GM23338 (cell line): ENCODE measurements at regions not wholly inside any gene's neighbourhood (a gene's known extent, or its start where the extent isn't known, plus 50 kb on each side); places are given as distances from the start of the nearest gene placed in this dataset.

Source experiments
- ATAC-seq: fragments of 200-7000 bp; cut with Tn5 transposase; 3 replicates; pipeline ENCODE4 v1.9.1; 2020
- DNase-seq: peaks from one replicate; pipeline ENCODE4 v3.0.0-alpha.2; 2015; ENCODE audit warnings: low spot score
- H2AFZ ChIP-seq: fragments of 200-600 bp; sonication (generic); 2 replicates; pipeline ENCODE4 v1.8.0; 2016; ENCODE audit warnings: antibody characterized with exemption, mild to moderate bottlenecking, moderate library complexity
- H3F3A ChIP-seq: fragments of 200-600 bp; sonication (generic); replicated peaks from 2 replicates; pipeline ENCODE4 v1.8.0; 2017; ENCODE audit warnings: antibody characterized with exemption, mixed run types, low read depth
- H3K27ac ChIP-seq: fragments of 200-600 bp; sonication (generic); 2 replicates; pipeline ENCODE4 v1.6.1; 2016; ENCODE audit warnings: low read depth
- H3K27me3 ChIP-seq: fragments of 200-600 bp; sonication (generic); 2 replicates; pipeline ENCODE4 v1.8.0; 2016; ENCODE audit warnings: mild to moderate bottlenecking, mixed run types, moderate library complexity; ENCODE audit not compliant: insufficient read depth
- H3K36me3 ChIP-seq: fragments of 200-600 bp; sonication (generic); 2 replicates; pipeline ENCODE4 v1.8.0; 2016; ENCODE audit warnings: mild to moderate bottlenecking; ENCODE audit not compliant: insufficient read depth
- H3K4me1 ChIP-seq: fragments of 200-600 bp; sonication (generic); 2 replicates; pipeline ENCODE4 v1.8.0; 2016; ENCODE audit warnings: mild to moderate bottlenecking, moderate library complexity; ENCODE audit not compliant: insufficient read depth
- H3K4me2 ChIP-seq: fragments of 200-600 bp; sonication (generic); 2 replicates; pipeline ENCODE4 v1.7.1; 2017; ENCODE audit warnings: mixed run types
- H3K4me3 ChIP-seq: fragments of 200-600 bp; sonication (generic); 2 replicates; pipeline ENCODE4 v1.6.1; 2016; ENCODE audit warnings: mixed run types
- H3K79me2 ChIP-seq: fragments of 200-600 bp; sonication (generic); replicated peaks from 2 replicates; pipeline ENCODE4 v1.8.0; 2017; ENCODE audit warnings: mild to moderate bottlenecking; ENCODE audit not compliant: insufficient read depth
- H3K9me2 ChIP-seq: fragments of 200-600 bp; sonication (generic); 2 replicates; pipeline ENCODE4 v1.8.0; 2017; ENCODE audit not compliant: insufficient read depth
- H4K20me1 ChIP-seq: fragments of 200-600 bp; sonication (generic); replicated peaks from 2 replicates; pipeline ENCODE4 v1.8.0; 2017; ENCODE audit warnings: mild to moderate bottlenecking; ENCODE audit not compliant: insufficient read depth
- H3K27ac Mint-ChIP-seq: 2 replicates; pipeline ENCODE4 v1.8.0; 2020; ENCODE audit warnings: inconsistent platforms, mild to moderate bottlenecking, moderate library complexity, mixed read lengths
- H3K27me3 Mint-ChIP-seq: 3 replicates; pipeline ENCODE4 v1.8.0; 2022; ENCODE audit warnings: low read depth, mild to moderate bottlenecking, moderate library complexity, mixed read lengths, inconsistent platforms; ENCODE audit not compliant: insufficient read depth, poor library complexity
- H3K36me3 Mint-ChIP-seq: 3 replicates; pipeline ENCODE4 v1.8.0; 2021; ENCODE audit warnings: low read depth, mild to moderate bottlenecking, inconsistent platforms, moderate library complexity, mixed read lengths
- H3K4me1 Mint-ChIP-seq: 3 replicates; pipeline ENCODE4 v1.8.0; 2020; ENCODE audit warnings: mild to moderate bottlenecking, inconsistent platforms, mixed read lengths
- H3K4me3 Mint-ChIP-seq: 3 replicates; pipeline ENCODE4 v1.8.0; 2021; ENCODE audit warnings: moderate library complexity, mild to moderate bottlenecking, inconsistent platforms, mixed read lengths
- H3K9me3 Mint-ChIP-seq: 3 replicates; pipeline ENCODE4 v1.8.0; 2020; ENCODE audit warnings: moderate library complexity, mild to moderate bottlenecking, inconsistent platforms, mixed read lengths
- EZH2 ChIP-seq: fragments of 200-600 bp; sonication (generic); IDR thresholded peaks from one replicate; pipeline ENCODE4 v1.8.0; 2017; ENCODE audit warnings: antibody characterized with exemption, mild to moderate bottlenecking, low read depth; ENCODE audit not compliant: unreplicated experiment
- JUNB ChIP-seq: IDR thresholded peaks from one replicate; pipeline ENCODE4 v1.6.1; 2016; ENCODE audit warnings: antibody characterized with exemption; ENCODE audit not compliant: unreplicated experiment
- NANOG ChIP-seq: IDR thresholded peaks from 2 replicates; pipeline ENCODE4 v1.6.1; 2016; ENCODE audit warnings: antibody characterized with exemption, borderline replicate concordance
- POLR2AphosphoS5 ChIP-seq: IDR thresholded peaks from 2 replicates; pipeline ENCODE4 v1.6.1; 2016; ENCODE audit warnings: antibody characterized with exemption, low read depth
- ZNF114 ChIP-seq: fragments of 250-450 bp; sonication (Bioruptor Pico); IDR thresholded peaks from 2 replicates; pipeline ENCODE4 v1.5.0; 2020; ENCODE audit warnings: mild to moderate bottlenecking, moderate library complexity
- ZNF462 ChIP-seq: fragments of 250-450 bp; sonication (Bioruptor Pico); IDR thresholded peaks from 2 replicates; pipeline ENCODE4 v1.5.0; 2020; ENCODE audit warnings: mild to moderate bottlenecking, moderate library complexity
- TF ChIP-seq, protein P1 (sequence below): IDR thresholded peaks from 2 replicates; pipeline ENCODE4 v1.6.1; 2016; ENCODE audit warnings: antibody characterized with exemption

DNA sequence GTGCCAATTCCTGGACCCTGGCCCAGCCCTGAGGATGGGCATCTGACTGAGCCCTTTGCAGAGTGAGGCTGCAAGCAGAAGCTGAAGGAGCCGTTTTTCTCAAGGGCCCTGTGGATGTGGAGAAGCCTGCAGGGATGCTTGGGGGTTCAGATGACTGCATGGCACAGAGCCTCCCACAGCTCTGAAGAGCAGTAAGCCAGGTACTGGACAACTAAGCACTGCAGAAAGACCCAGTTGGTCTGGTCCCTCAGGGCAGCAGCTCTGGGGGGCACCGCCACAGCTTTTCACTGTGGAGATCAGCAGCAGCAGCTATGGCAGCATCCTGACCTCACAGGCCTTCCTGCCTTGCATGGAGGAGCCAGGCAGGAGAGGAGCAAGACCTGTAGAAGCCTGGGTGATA lies 67.6 kb downstream of the CRYGS start:
- Histone ChIP-seq H3K4me2 (no peak overlapping the region), H3K27me3 (no peaks in the 10 kb centered on the region), H3F3A (no peaks in the 10 kb centered on the region), H2AFZ (no peak overlapping the region; the same call in 1 of the 2 replicates), H3K27ac (no peak overlapping the region), H4K20me1 (no peaks in the 10 kb centered on the region; the same call in 1 of the 2 replicates), H3K9me2 (no peaks in the 10 kb centered on the region), H3K36me3 (no peaks in the 10 kb centered on the region), H3K79me2 (no peaks in the 10 kb centered on the region), H3K4me1 (no peaks in the 10 kb centered on the region), H3K4me3 (no peak overlapping the region)
- no peak for ATAC-seq
- Mint-ChIP-seq H3K4me3 (no peak overlapping the region), H3K36me3 (no peaks in the 10 kb centered on the region), H3K9me3 (no peaks in the 10 kb centered on the region), H3K27me3 (peaks cover 2% of the 10 kb centered on the region), H3K27ac (no peak overlapping the region), H3K4me1 (0 out of 3 replicates have a peak, but pooled peaks cover 2% of the 10 kb centered on the region)
- TF ChIP-seq POLR2AphosphoS5 (no peak), ZNF462 (no peak), JUNB (no peak), NANOG (no peak), ZNF114 (CRISPR knock-in tag) (no peak), EZH2 (no peak)
- TF ChIP-seq, protein P1, sequence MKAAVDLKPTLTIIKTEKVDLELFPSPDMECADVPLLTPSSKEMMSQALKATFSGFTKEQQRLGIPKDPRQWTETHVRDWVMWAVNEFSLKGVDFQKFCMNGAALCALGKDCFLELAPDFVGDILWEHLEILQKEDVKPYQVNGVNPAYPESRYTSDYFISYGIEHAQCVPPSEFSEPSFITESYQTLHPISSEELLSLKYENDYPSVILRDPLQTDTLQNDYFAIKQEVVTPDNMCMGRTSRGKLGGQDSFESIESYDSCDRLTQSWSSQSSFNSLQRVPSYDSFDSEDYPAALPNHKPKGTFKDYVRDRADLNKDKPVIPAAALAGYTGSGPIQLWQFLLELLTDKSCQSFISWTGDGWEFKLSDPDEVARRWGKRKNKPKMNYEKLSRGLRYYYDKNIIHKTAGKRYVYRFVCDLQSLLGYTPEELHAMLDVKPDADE = no peak
- no peak for DNase-seq
